Progenitor cell of endocrine pancreas (in vitro differentiated cells): ENCODE measurements at regions not wholly inside any gene's neighbourhood (a gene's known extent, or its start where the extent isn't known, plus 50 kb on each side); places are given as distances from the start of the nearest gene placed in this dataset.

ENCODE experiments used
- DNase-seq: peaks from one replicate; pipeline ENCODE4 v3.0.0; 2021; ENCODE audit warnings: low spot score; ENCODE audit not compliant: unreplicated experiment
- H3K27ac Mint-ChIP-seq: 2 replicates; pipeline ENCODE4 v1.8.0; 2021; ENCODE audit warnings: mild to moderate bottlenecking, moderate library complexity, mixed read lengths
- H3K27me3 Mint-ChIP-seq: 2 replicates; pipeline ENCODE4 v1.8.0; 2021; ENCODE audit warnings: mixed read lengths
- H3K36me3 Mint-ChIP-seq: 2 replicates; pipeline ENCODE4 v1.8.0; 2022; ENCODE audit warnings: mixed read lengths; ENCODE audit not compliant: insufficient read depth
- H3K4me1 Mint-ChIP-seq: 2 replicates; pipeline ENCODE4 v1.8.0; 2021; ENCODE audit warnings: low read depth, mixed read lengths
- H3K4me3 Mint-ChIP-seq: 2 replicates; pipeline ENCODE4 v1.8.0; 2021; ENCODE audit warnings: low read depth, mild to moderate bottlenecking, moderate library complexity, mixed read lengths
- H3K9me3 Mint-ChIP-seq: 2 replicates; pipeline ENCODE4 v1.8.0; 2021; ENCODE audit warnings: low read depth, mixed read lengths
- TF ChIP-seq, protein P1 (sequence below): fragments of 200-600 bp; sonication (generic); IDR thresholded peaks from one replicate; pipeline ENCODE4 v1.5.0; 2021; ENCODE audit warnings: antibody characterized with exemption, mild to moderate bottlenecking; ENCODE audit not compliant: unreplicated experiment

DNA sequence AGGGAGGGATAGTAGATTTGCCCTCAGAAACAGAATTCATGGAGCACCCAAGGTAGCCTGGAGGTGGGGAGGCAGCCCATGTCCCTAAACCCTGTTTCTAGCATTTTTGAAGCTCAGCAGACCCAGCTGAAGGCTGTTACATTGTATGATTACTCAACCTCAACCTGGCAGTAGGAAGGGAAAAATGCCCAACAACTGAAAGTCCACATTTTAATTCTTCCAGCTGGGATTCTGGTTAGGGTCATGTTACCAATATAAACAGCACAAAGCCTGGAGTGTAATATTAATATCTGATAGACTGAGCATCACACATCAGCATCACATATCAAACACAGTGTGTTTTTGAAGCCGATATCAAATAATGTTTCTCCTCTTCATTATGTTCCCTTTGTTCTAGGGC lies 437.0 kb downstream of the HRH4 start:
- H3K27ac Mint-ChIP-seq, result no peak overlapping the region
- TF ChIP-seq, protein P1, sequence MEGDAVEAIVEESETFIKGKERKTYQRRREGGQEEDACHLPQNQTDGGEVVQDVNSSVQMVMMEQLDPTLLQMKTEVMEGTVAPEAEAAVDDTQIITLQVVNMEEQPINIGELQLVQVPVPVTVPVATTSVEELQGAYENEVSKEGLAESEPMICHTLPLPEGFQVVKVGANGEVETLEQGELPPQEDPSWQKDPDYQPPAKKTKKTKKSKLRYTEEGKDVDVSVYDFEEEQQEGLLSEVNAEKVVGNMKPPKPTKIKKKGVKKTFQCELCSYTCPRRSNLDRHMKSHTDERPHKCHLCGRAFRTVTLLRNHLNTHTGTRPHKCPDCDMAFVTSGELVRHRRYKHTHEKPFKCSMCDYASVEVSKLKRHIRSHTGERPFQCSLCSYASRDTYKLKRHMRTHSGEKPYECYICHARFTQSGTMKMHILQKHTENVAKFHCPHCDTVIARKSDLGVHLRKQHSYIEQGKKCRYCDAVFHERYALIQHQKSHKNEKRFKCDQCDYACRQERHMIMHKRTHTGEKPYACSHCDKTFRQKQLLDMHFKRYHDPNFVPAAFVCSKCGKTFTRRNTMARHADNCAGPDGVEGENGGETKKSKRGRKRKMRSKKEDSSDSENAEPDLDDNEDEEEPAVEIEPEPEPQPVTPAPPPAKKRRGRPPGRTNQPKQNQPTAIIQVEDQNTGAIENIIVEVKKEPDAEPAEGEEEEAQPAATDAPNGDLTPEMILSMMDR, result no peak
- peaks cover 3% of the 10 kb centered on the region for H3K4me1 Mint-ChIP-seq
- H3K9me3 Mint-ChIP-seq, result peaks cover 11% of the 10 kb centered on the region
- H3K27me3 Mint-ChIP-seq, result peaks cover 35% of the 10 kb centered on the region
- peaks cover 3% of the 10 kb centered on the region for H3K36me3 Mint-ChIP-seq
- H3K4me3 Mint-ChIP-seq, result no peak overlapping the region
- no peak for DNase-seq

DNA sequence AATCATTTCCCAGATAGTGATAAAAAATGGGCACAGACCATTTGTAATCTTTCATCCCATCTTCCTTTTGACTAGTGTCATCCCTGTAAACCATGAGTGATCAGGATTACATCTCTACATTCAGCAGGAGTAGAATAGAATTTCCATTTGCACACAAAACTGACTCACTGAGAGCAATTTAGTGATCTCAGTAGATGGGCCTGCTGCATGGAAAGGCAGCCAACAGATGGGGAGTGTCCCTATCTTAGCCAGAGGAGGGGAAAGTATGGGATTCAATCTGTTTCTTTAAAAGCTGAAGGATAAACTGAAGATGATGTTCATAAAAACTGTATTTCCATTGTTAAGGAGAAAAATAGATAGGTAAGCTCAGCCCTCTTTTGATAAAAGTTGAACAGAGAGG lies 441.7 kb downstream of the ZNF521 start:
- Mint-ChIP-seq H3K4me3 (no peak overlapping the region), H3K9me3 (peaks cover 3% of the 10 kb centered on the region), H3K4me1 (peaks cover 2% of the 10 kb centered on the region), H3K36me3 (no peaks in the 10 kb centered on the region), H3K27me3 (peaks cover 52% of the 10 kb centered on the region), H3K27ac (no peak overlapping the region)
- TF ChIP-seq, protein P1, result no peak
- DNase-seq, result no peak

DNA sequence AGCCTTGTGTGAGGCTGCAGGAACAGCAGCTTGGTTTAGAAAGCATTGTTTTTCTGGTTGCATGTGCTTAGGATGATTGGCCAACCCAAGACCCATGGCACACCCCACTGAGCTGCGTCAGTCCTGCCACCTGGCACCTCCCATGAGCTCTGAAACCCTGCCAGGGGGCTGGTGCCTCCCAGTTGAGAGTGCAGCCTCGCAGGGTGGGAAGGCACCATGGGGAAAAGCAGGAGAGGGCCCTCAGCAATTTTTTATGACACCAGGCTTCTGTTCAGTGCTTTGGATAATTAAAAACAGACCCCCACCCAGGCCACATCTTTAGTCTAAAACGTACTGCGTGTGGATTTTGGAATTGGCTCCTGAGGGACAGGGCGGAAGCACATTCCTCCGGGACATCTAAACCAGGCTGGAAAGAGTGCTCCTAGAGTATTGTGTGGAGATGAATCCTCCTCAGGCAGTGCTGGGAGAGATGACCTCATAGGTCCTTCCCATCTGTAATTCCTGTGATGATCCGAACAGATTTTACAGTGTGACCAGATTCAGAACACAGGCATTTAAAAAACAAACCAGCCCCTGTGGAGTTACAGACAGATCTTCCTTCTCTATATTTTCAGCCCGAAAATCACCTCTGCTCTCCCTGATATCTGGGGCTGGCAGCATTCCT lies 438.3 kb downstream of the ZNF521 start:
- H3K9me3 Mint-ChIP-seq, result no peaks in the 10 kb centered on the region
- no peak overlapping the region for H3K4me3 Mint-ChIP-seq
- H3K36me3 Mint-ChIP-seq, result no peaks in the 10 kb centered on the region
- peaks cover 80% of the 10 kb centered on the region for H3K27me3 Mint-ChIP-seq
- TF ChIP-seq, protein P1, result no peak
- DNase-seq, result no peak
- no peak overlapping the region for H3K27ac Mint-ChIP-seq
- peaks cover 9% of the 10 kb centered on the region for H3K4me1 Mint-ChIP-seq

DNA sequence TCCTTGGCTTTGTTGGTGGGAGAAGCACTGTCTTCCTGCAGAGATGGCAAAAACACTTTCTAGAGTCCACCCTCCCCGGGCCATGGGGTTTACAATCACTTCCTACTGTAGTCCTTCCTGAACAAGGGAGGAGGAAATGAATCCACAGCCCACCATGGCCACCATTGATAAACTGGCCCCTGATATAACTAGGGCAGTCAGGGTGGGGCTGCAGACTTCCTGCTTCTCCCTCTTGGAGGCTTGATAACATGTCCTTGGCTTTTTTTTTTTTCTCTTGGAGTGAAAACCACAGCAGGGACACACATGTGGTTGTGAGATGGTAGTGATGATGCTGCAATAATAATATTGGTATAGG lies 437.8 kb downstream of the ZNF521 start:
- TF ChIP-seq, protein P1, result no peak
- H3K27ac Mint-ChIP-seq, result no peak overlapping the region
- H3K4me1 Mint-ChIP-seq, result peaks cover 14% of the 10 kb centered on the region
- no peaks in the 10 kb centered on the region for H3K9me3 Mint-ChIP-seq
- DNase-seq, result no peak
- peaks cover 86% of the 10 kb centered on the region for H3K27me3 Mint-ChIP-seq
- no peaks in the 10 kb centered on the region for H3K36me3 Mint-ChIP-seq
- H3K4me3 Mint-ChIP-seq, result no peak overlapping the region

DNA sequence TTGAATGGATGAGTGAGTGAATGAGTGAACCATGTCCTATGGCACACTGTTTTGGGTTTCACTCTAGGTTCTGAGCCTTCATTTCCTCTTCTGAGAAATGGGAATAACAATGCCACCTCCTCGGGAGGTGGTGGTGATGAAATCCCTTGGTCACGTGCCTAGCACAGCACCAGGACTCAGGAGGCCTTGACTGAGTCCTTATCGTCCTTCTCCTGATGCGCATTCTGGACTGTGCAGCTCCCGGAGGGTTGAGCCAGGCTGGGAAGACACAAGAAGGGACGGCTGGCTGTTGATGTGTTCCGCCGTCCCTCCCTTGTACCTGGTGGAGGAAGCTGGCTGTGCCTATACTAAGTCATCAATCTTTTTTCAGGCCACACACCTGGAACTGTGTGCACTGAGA lies 437.3 kb downstream of the ZNF521 start:
- no peak for DNase-seq
- peaks cover 86% of the 10 kb centered on the region for H3K27me3 Mint-ChIP-seq
- no peak overlapping the region for H3K27ac Mint-ChIP-seq
- peaks cover 17% of the 10 kb centered on the region for H3K4me1 Mint-ChIP-seq
- TF ChIP-seq, protein P1, result no peak
- no peaks in the 10 kb centered on the region for H3K9me3 Mint-ChIP-seq
- no peaks in the 10 kb centered on the region for H3K36me3 Mint-ChIP-seq
- H3K4me3 Mint-ChIP-seq, result no peak overlapping the region
